GM18511 (cell line): ENCODE measurements at regions not wholly inside any gene's neighbourhood (a gene's known extent, or its start where the extent isn't known, plus 50 kb on each side); places are given as distances from the start of the nearest gene placed in this dataset.
"Not testable (repeated sequence)": the region's sequence is repeated elsewhere in the genome, so short reads cannot be mapped to it uniquely, and the experiment has no call there.

Experiments used
- ATAC-seq: cut with Tn5 transposase; IDR thresholded peaks from one replicate; pipeline ENCODE4 v1.9.1; 2021; ENCODE audit warnings: mild to moderate bottlenecking, moderate library complexity; ENCODE audit not compliant: unreplicated experiment

- no peak for ATAC-seq
These were observed 101.3 kb upstream of the LARP1 start for GRCh38 chr5:154653764-154654485.

- no peak for ATAC-seq
These were observed 101.8 kb upstream of the LARP1 start for GRCh38 chr5:154653418-154653763.

- no peak for ATAC-seq
These were observed 102.3 kb upstream of the LARP1 start for GRCh38 chr5:154652746-154653417.

GRCh38 chr5:154651795-154652194 is 103.4 kb upstream of the LARP1 start:
- ATAC-seq = not testable (repeated sequence)

- ATAC-seq = no peak
These were observed 106.5 kb upstream of the LARP1 start for GRCh38 chr5:154648706-154649105.

GRCh38 chr5:154648229-154648628 is 106.9 kb upstream of the LARP1 start:
- ATAC-seq = no peak

- peak; percentile 9 for ATAC-seq
These were observed 107.4 kb upstream of the LARP1 start for GRCh38 chr5:154647761-154648145.

- peak; percentile 90 for ATAC-seq
These were observed 107.9 kb upstream of the LARP1 start for GRCh38 chr5:154647114-154647760.

- ATAC-seq = peak; percentile 29
These were observed 108.4 kb upstream of the LARP1 start for GRCh38 chr5:154646745-154647113.

GRCh38 chr5:154644745-154645411 is 110.3 kb upstream of the LARP1 start:
- no peak for ATAC-seq

- ATAC-seq = no peak
These were observed 112.5 kb upstream of the LARP1 start for GRCh38 chr5:154642499-154643245.

GRCh38 chr5:154640213-154640831 is 114.9 kb upstream of the LARP1 start:
- ATAC-seq = not testable (repeated sequence)

GRCh38 chr5:154636786-154637185 is 118.4 kb upstream of the LARP1 start:
- not testable (repeated sequence) for ATAC-seq

GRCh38 chr5:154636271-154636670 is 118.9 kb upstream of the LARP1 start:
- ATAC-seq = not testable (repeated sequence)

- ATAC-seq = not testable (repeated sequence)
These were observed 121.4 kb upstream of the LARP1 start for GRCh38 chr5:154633744-154634143.

GRCh38 chr5:154631141-154631540 is 124.0 kb upstream of the LARP1 start:
- no peak for ATAC-seq

GRCh38 chr5:154630410-154630809 is 124.8 kb upstream of the LARP1 start:
- no peak for ATAC-seq

- no peak for ATAC-seq
These were observed 126.5 kb upstream of the LARP1 start for GRCh38 chr5:154628685-154629084.

- ATAC-seq = no peak
These were observed 127.2 kb upstream of the LARP1 start for GRCh38 chr5:154627698-154628678.
